ENCODE measurements at regions not wholly inside any gene's neighbourhood (a gene's known extent, or its start where the extent isn't known, plus 50 kb on each side); places are given as distances from the start of the nearest gene placed in this dataset.

- H3K4me3 ChIP-seq = no peak overlapping the region
- H3K27me3 ChIP-seq = no peaks in the 10 kb centered on the region
- no peaks in the 10 kb centered on the region for H3K9me3 ChIP-seq
- intact Hi-C loops (cut with DNase I) = no loop called here
- no peak for DNase-seq (ENCODE audit: low spot score in 2 of 2)
- no peak overlapping the region for H3K27ac ChIP-seq
- TF ChIP-seq, protein P1, sequence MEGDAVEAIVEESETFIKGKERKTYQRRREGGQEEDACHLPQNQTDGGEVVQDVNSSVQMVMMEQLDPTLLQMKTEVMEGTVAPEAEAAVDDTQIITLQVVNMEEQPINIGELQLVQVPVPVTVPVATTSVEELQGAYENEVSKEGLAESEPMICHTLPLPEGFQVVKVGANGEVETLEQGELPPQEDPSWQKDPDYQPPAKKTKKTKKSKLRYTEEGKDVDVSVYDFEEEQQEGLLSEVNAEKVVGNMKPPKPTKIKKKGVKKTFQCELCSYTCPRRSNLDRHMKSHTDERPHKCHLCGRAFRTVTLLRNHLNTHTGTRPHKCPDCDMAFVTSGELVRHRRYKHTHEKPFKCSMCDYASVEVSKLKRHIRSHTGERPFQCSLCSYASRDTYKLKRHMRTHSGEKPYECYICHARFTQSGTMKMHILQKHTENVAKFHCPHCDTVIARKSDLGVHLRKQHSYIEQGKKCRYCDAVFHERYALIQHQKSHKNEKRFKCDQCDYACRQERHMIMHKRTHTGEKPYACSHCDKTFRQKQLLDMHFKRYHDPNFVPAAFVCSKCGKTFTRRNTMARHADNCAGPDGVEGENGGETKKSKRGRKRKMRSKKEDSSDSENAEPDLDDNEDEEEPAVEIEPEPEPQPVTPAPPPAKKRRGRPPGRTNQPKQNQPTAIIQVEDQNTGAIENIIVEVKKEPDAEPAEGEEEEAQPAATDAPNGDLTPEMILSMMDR (IDR thresholded peaks at IDR 0.05) = no peak
- no peaks in the 10 kb centered on the region for H3K4me1 ChIP-seq
- H3K36me3 ChIP-seq = no peaks in the 10 kb centered on the region
These were observed 264.8 kb downstream of the THBS2 start for GRCh38 chr6:168988801-168989200.

DNA sequence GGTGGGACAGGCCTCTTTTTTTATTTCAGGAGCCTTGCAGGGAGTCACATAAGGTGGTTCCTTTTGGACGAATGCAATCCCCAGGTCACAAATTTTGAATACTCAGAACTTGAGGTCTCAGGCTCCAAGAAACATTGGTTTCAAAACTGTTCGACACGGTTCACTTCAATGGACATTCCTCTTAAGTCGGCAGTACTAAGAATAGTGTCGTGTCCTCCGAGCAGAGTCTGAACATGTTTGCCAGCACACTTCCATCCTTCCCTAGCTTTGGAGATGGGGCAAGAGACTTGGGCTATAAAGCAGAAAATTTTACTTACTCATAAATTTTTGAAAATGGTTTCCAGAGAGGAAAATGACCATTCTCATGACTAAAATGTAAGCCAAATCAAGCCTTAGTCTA, 265.4 kb downstream of the THBS2 start:
- Histone ChIP-seq H3K27me3 (no peaks in the 10 kb centered on the region), H3K4me1 (no peaks in the 10 kb centered on the region), H3K36me3 (no peaks in the 10 kb centered on the region), H3K27ac (no peak overlapping the region), H3K9me3 (no peaks in the 10 kb centered on the region), H3K4me3 (no peak overlapping the region)
- no peak for DNase-seq (ENCODE audit: low spot score in 2 of 2)
- TF ChIP-seq, protein P1 (IDR thresholded peaks at IDR 0.05) = no peak
- intact Hi-C loops (cut with DNase I) = no loop called here

- TF ChIP-seq, protein P1 (IDR thresholded peaks at IDR 0.05) = no peak
These were observed 267.9 kb downstream of the THBS2 start for GRCh38 chr6:168985705-168986104.

DNA sequence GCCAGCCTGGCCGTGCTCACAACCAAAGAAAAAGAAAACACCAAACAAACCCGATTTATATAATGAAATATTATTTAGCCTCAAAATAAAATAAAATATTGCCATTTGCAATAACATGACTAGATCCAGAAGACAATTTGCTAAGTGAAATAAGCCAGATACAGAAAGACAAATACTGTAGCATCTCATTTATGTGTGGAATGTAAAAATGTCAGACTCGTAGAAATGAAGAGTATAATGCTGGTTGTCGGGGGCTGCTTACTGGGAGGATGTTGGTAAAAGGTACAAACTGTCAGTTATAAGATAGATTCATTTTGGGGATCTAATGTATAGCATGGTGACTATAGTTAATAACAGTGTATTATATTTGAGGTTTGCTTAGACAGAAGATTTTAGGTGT, 269.7 kb downstream of the THBS2 start:
- peaks cover 0 to 13% of the 10 kb centered on the region in 2 donors for H3K9me3 ChIP-seq
- intact Hi-C loops (cut with DNase I) = no loop called here
- TF ChIP-seq, protein P1 (IDR thresholded peaks at IDR 0.05) = no peak
- DNase-seq (ENCODE audit: low spot score in 2 of 2) = no peak
- H3K4me1 ChIP-seq = no peaks in the 10 kb centered on the region
- no peaks in the 10 kb centered on the region for H3K36me3 ChIP-seq
- no peak overlapping the region for H3K27ac ChIP-seq
- H3K27me3 ChIP-seq = no peaks in the 10 kb centered on the region
- H3K4me3 ChIP-seq = no peak overlapping the region

More at GRCh38 chr6:168985705-168986104, 267.9 kb downstream of the THBS2 start:
- no peaks in the 10 kb centered on the region for H3K36me3 ChIP-seq
- no peak overlapping the region for H3K4me3 ChIP-seq
- intact Hi-C loops (cut with DNase I) = no loop called here
- no peaks in the 10 kb centered on the region for H3K27me3 ChIP-seq
- H3K9me3 ChIP-seq = peaks cover 0 to 8% of the 10 kb centered on the region in 2 donors
- H3K27ac ChIP-seq = no peak overlapping the region
- H3K4me1 ChIP-seq = no peaks in the 10 kb centered on the region
- no peak for DNase-seq (ENCODE audit: low spot score in 2 of 2)

DNA sequence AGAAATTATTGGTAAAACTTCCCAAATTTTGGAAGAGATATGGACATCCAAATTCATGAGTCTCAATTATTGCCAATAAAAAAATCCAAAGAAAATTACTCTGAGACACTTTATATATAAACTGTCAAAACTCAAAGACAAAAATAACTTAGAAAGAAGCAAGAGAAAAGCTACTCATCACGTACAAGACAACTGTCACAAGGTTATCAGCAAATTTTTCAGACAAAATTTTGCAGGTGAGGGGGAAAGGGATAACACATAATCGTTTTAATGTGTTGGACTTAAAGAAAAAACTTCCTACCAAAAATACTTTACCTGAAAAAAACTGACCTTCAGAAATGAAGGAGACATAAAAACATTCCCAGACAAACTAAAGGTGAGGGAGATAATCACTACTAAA, 272.5 kb downstream of the THBS2 start:
- TF ChIP-seq, protein P1 (IDR thresholded peaks at IDR 0.05) = no peak

GRCh38 chr6:168979254-168979653, 274.4 kb downstream of the THBS2 start:
- TF ChIP-seq, protein P1 (IDR thresholded peaks at IDR 0.05) = no peak
- no peak for DNase-seq (ENCODE audit: low spot score in 2 of 2)
- Histone ChIP-seq H3K27me3 (no peaks in the 10 kb centered on the region), H3K4me3 (no peak overlapping the region), H3K36me3 (no peaks in the 10 kb centered on the region), H3K4me1 (no peaks in the 10 kb centered on the region), H3K9me3 (peaks cover 0 to 13% of the 10 kb centered on the region in 2 donors), H3K27ac (no peak overlapping the region)
- intact Hi-C loops (cut with DNase I) = no loop called here

More for the DNA sequence above, 272.5 kb downstream of the THBS2 start:
- Histone ChIP-seq H3K4me3 (no peak overlapping the region), H3K4me1 (no peaks in the 10 kb centered on the region), H3K27me3 (no peaks in the 10 kb centered on the region), H3K9me3 (peaks cover 0 to 13% of the 10 kb centered on the region in 2 donors), H3K27ac (no peak overlapping the region), H3K36me3 (no peaks in the 10 kb centered on the region)
- intact Hi-C loops (cut with DNase I) = no loop called here
- DNase-seq (ENCODE audit: low spot score in 2 of 2) = no peak

Measured in ascending aorta (tissue), 2 donors.